ENCODE measurements at regions not wholly inside any gene's neighbourhood (a gene's known extent, or its start where the extent isn't known, plus 50 kb on each side); places are given as distances from the start of the nearest gene placed in this dataset.

GRCh38 chr19:28971513-28971912, 241.4 kb downstream of the UQCRFS1 start:
- CTCF ChIA-PET = no interaction called here
- Histone ChIP-seq H3K27ac (ENCODE audit: insufficient read depth, low read depth, low read length) (no peak overlapping the region), H2AFZ (ENCODE audit: low read depth, low read length) (no peak overlapping the region), H3K4me3 (replicated peaks in 1 of 3; ENCODE audit: insufficient read depth in 1 of 3, low read depth in 1 of 3, low read length in 3 of 3) (no peak overlapping the region), H3K9ac (replicated peaks; ENCODE audit: extremely low read depth, insufficient read depth, low read length) (no peak overlapping the region), H3K9me1 (replicated peaks; ENCODE audit: control insufficient read depth, extremely low read depth, insufficient read depth, low read length) (no peaks in the 10 kb centered on the region), H3K4me2 (ENCODE audit: insufficient read depth, low read length) (no peak overlapping the region), H3K9me3 (replicated peaks; ENCODE audit: control insufficient read depth, insufficient read depth, low read length) (peaks cover 8% of the 10 kb centered on the region), H3K36me3 (ENCODE audit: control insufficient read depth in 2 of 2, extremely low read depth in 1 of 2, insufficient read depth in 2 of 2, low read length in 2 of 2) (no peaks in the 10 kb centered on the region), H3K79me2 (ENCODE audit: control insufficient read depth, insufficient read depth, low read length) (no peaks in the 10 kb centered on the region), H3K4me1 (ENCODE audit: control insufficient read depth, extremely low read depth, insufficient read depth, low read length) (no peaks in the 10 kb centered on the region), H3K27me3 (ENCODE audit: control insufficient read depth in 2 of 2, insufficient read depth in 2 of 2, low read length in 2 of 2) (no peaks in the 10 kb centered on the region), H4K20me1 (replicated peaks; ENCODE audit: control insufficient read depth, extremely low read depth, insufficient read depth, low read length) (no peaks in the 10 kb centered on the region)
- FAIRE-seq (no peak), DNase-seq (ENCODE audit: low read depth, low spot score) (no peak)
- intact Hi-C loops (cut with micrococcal nuclease) = no loop called here
- no TSS peak for BruUV-seq (replicated peaks)
- dilution Hi-C loops (cut with MboI; ENCODE audit: extremely low pct_ligation_motif_present, low sequenced_read_pairs) = no loop called here
- POLR2A ChIA-PET = no interaction called here
- no peak for TF ChIP-seq POLR2A (IDR thresholded peaks at IDR 0.05; ENCODE audit: low read depth, low read length)
- no peak for TF ChIP-seq GATA2 (IDR thresholded peaks at IDR 0.05; ENCODE audit: insufficient read depth, insufficient read length, low read depth, low read length)
- TF ChIP-seq POLR2AphosphoS5 (IDR thresholded peaks at IDR 0.05; ENCODE audit: insufficient read depth, low read depth, low read length) = no peak
- no peak for TF ChIP-seq EZH2 (IDR thresholded peaks at IDR 0.05; ENCODE audit: borderline replicate concordance, low read depth, low read length, severe bottlenecking)
- TF ChIP-seq MYC (IDR thresholded peaks at IDR 0.05; ENCODE audit: low read depth, low read length) = no peak
- no peak for TF ChIP-seq JUN (IDR thresholded peaks at IDR 0.05; ENCODE audit: borderline replicate concordance, insufficient read depth, insufficient read length, low read depth)
- no peak for TF ChIP-seq CTCF (IDR thresholded peaks at IDR 0.05; ENCODE audit: extremely low read depth in 1 of 2, insufficient read depth in 1 of 2, low read depth in 1 of 2, low read length in 2 of 2)
- no peak for TF ChIP-seq FOS (IDR thresholded peaks at IDR 0.05; ENCODE audit: borderline replicate concordance, insufficient read depth, low read length)

All from endothelial cell of umbilical vein (primary cell).